Gastrocnemius medialis (tissue), 4 donors: ENCODE measurements at regions not wholly inside any gene's neighbourhood (a gene's known extent, or its start where the extent isn't known, plus 50 kb on each side); places are given as distances from the start of the nearest gene placed in this dataset.

ENCODE experiments used
- ATAC-seq, 2 donors: fragments of 150-250 bp; one replicate each; pipeline ENCODE4 v1.9.1; 2016
- DNase-seq, 2 donors: peaks; one replicate each; pipeline ENCODE4 v3.0.0-alpha.2; 2019
- H3K27ac ChIP-seq, 4 donors: fragments of 200-600 bp; sonication (generic); 1 replicate in 1 of 4; 2 replicates in 3 of 4; pipeline ENCODE4 v1.5.1; 2016 to 2018; ENCODE audit warnings: mild to moderate bottlenecking in 2 of 4, moderate library complexity in 1 of 4
- H3K27me3 ChIP-seq, 3 donors: fragments of 200-600 bp; sonication (generic) in 2 of 3; 1 replicate in 1 of 3; 2 replicates in 2 of 3; pipeline versions ENCODE4 v1.5.1 to v1.6.0; 2016 to 2019; ENCODE audit warnings: mild to moderate bottlenecking in 1 of 3, moderate library complexity in 1 of 3
- H3K36me3 ChIP-seq, 2 donors: fragments of 200-600 bp; sonication (generic) in 1 of 2; one replicate each; pipeline ENCODE4 v1.5.1; 2017 to 2018
- H3K4me1 ChIP-seq, 2 donors: fragments of 200-600 bp; sonication (generic) in 1 of 2; one replicate each; pipeline ENCODE4 v1.5.1; 2016 to 2017; ENCODE audit warnings: mild to moderate bottlenecking in 2 of 2
- H3K4me3 ChIP-seq, 4 donors: fragments of 200-600 bp; sonication (generic) in 3 of 4; 1 replicate in 1 of 4; 2 replicates in 3 of 4; pipeline ENCODE4 v1.5.1; 2016 to 2019; ENCODE audit warnings: mild to moderate bottlenecking in 2 of 4
- H3K9me3 ChIP-seq, 3 donors: fragments of 200-600 bp; sonication (generic) in 2 of 3; 1 replicate in 1 of 3; 2 replicates in 2 of 3; pipeline ENCODE4 v1.5.1; 2016 to 2019
- POLR2A ChIP-seq, 2 donors: fragments of 450-650 bp; IDR thresholded peaks; one replicate each; pipeline ENCODE4 v1.6.1; 2017; ENCODE audit warnings: antibody characterized with exemption in 2 of 2, mild to moderate bottlenecking in 2 of 2, moderate library complexity in 2 of 2
- in situ Hi-C, 4 donors: fragments of 200-750 bp; cut with MboI; loops; one replicate each; pipeline versions ENCODE4 v1.15.0 to v1.8.0; 2017; ENCODE audit warnings: low sequenced_read_pairs in 4 of 4
- intact Hi-C: fragments of 100-400 bp; cut with DNase I; formaldehyde crosslinking; loops from one replicate; pipeline ENCODE4 v1.15.1; 2023; ENCODE audit warnings: low total_unique reads
- TF ChIP-seq, protein P1 (sequence below), 5 experiments: fragments of 450-650 bp in 3 of 5; fragments of 200-600 bp in 2 of 5; sonication (generic) in 2 of 5; IDR thresholded peaks in 4 of 5; conservative IDR thresholded peaks in 1 of 5; 1 replicate in 4 of 5; 2 replicates in 1 of 5; pipeline ENCODE4 v1.5.1; 2016 to 2019; ENCODE audit warnings: antibody characterized with exemption in 5 of 5, mild to moderate bottlenecking in 3 of 5, moderate library complexity in 3 of 5

DNA sequence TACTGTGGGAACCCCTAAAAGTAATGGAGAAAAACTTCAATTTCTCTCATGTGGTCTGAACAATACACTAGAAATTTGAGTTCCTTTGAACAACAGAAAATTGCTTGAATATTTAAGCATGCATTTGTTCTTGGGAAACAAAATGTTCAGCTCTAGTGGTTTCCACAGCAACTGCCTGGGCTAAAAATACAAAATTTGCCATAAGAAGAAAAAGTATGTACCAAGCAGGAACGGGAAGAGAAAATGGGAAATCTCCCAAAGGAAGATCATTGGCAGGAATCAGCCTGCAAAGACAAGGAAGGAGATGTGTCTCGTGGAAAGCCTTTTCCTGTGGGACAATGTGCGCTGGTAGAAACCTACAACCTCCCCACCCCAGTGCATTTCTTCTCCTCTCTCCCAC lies 119.0 kb upstream of the DPT start:
- DNase-seq: no peak
- no peak for ATAC-seq
- H3K36me3 ChIP-seq: no peaks in the 10 kb centered on the region
- intact Hi-C loops (no loop called here), in situ Hi-C loops (no loop called here)
- no peaks in the 10 kb centered on the region for H3K27me3 ChIP-seq
- no peaks in the 10 kb centered on the region for H3K9me3 ChIP-seq
- H3K4me3 ChIP-seq: no peak overlapping the region
- TF ChIP-seq POLR2A (IDR thresholded peaks at IDR 0.05): no peak
- TF ChIP-seq, protein P1, sequence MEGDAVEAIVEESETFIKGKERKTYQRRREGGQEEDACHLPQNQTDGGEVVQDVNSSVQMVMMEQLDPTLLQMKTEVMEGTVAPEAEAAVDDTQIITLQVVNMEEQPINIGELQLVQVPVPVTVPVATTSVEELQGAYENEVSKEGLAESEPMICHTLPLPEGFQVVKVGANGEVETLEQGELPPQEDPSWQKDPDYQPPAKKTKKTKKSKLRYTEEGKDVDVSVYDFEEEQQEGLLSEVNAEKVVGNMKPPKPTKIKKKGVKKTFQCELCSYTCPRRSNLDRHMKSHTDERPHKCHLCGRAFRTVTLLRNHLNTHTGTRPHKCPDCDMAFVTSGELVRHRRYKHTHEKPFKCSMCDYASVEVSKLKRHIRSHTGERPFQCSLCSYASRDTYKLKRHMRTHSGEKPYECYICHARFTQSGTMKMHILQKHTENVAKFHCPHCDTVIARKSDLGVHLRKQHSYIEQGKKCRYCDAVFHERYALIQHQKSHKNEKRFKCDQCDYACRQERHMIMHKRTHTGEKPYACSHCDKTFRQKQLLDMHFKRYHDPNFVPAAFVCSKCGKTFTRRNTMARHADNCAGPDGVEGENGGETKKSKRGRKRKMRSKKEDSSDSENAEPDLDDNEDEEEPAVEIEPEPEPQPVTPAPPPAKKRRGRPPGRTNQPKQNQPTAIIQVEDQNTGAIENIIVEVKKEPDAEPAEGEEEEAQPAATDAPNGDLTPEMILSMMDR (IDR thresholded peaks at IDR 0.05 in 4 of 5, conservative IDR thresholded peaks at IDR 0.05 in 1 of 5): no peak
- H3K4me1 ChIP-seq: no peaks in the 10 kb centered on the region
- no peak overlapping the region for H3K27ac ChIP-seq

DNA sequence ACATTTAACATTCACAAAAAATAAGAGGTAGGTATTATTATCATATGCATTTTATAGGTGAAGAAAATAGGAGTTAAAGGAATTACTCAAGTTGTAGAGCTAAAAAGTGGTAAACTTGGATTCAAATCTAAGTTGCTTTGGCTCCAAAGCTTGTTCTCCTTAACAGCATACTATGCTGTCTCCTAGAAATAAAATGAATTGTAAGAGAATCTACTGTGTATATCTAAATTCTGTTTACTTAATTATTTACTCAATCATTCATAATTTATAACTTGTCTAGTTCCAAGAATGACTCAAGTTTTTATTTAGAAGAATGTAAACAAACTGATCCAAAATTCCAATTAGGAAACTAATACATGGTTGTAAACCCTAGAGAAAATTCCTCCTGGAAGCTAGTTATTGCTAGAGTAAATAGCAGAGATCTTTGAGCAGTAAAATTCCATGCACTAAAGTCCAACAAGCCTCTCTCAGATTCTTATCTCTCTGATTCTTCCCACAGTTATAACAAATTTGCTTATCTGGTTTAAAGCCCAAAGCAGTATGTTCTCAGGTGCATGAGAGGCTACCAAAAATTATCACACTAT lies 132.5 kb upstream of the DPT start:
- no peak for ATAC-seq
- H3K27ac ChIP-seq: no peak overlapping the region

DNA sequence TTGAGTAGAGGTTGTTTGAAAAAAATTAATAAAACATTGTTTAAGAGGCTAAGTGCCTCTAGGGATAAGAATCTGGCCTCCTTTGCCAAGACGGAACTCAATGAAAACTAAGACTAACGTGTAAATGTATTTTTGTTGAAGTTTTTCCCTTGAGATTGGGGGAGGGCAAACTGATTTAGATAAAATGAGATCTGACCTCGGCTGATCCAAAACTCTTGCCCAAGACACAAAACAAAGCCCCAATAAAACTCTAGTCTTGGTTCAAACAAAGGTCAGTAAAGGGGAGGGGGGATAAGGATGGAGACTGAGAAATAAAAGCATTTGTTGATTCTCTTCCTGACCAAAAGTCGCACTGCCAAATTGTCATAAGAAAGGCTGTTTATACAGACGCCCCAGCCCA lies 134.8 kb upstream of the DPT start:
- Histone ChIP-seq H3K4me3 (no peak overlapping the region), H3K27me3 (no peaks in the 10 kb centered on the region), H3K36me3 (no peaks in the 10 kb centered on the region), H3K27ac (peak overlapping the region; percentile 5 to 48 (median 27)), H3K4me1 (peaks cover 0 to 12% of the 10 kb centered on the region in 2 donors), H3K9me3 (no peaks in the 10 kb centered on the region)
- intact Hi-C loops (no loop called here), in situ Hi-C loops (no loop called here)
- ATAC-seq: no peak
- TF ChIP-seq, protein P1 (IDR thresholded peaks at IDR 0.05 in 4 of 5, conservative IDR thresholded peaks at IDR 0.05 in 1 of 5): no peak
- TF ChIP-seq POLR2A (IDR thresholded peaks at IDR 0.05): no peak
- DNase-seq: no peak

More for the DNA sequence above, 132.5 kb upstream of the DPT start:
- Histone ChIP-seq H3K4me3 (no peak overlapping the region), H3K9me3 (no peaks in the 10 kb centered on the region), H3K27me3 (no peaks in the 10 kb centered on the region), H3K36me3 (no peaks in the 10 kb centered on the region), H3K4me1 (peaks cover 0 to 6% of the 10 kb centered on the region in 2 donors)
- intact Hi-C loops (no loop called here), in situ Hi-C loops (no loop called here)
- TF ChIP-seq POLR2A (IDR thresholded peaks at IDR 0.05): no peak
- TF ChIP-seq, protein P1 (IDR thresholded peaks at IDR 0.05 in 4 of 5, conservative IDR thresholded peaks at IDR 0.05 in 1 of 5): no peak
- no peak for DNase-seq

DNA sequence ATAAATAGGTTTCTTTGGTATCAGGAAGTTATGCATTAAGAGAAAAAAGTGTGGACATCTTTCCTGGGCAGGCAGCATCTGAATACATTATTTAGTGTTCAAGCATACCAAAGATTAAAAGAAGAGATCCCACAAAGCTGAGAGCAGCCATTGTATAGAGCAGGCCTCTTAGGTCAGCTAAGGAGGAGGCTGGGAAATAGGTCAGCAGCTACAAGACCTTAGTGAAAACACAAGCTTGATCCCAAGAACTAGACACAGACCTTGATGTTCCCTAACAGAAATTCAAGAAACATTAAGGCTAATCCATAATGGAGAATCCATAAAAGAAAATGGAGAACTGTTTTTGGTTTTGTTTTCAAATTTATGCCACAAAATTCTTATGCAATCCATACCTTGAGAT lies 135.3 kb upstream of the DPT start:
- H3K27ac ChIP-seq: peak overlapping the region; percentile 5 to 48 (median 27)

More for the DNA sequence above, 135.3 kb upstream of the DPT start:
- H3K9me3 ChIP-seq: no peaks in the 10 kb centered on the region
- H3K27me3 ChIP-seq: no peaks in the 10 kb centered on the region
- ATAC-seq (no peak), DNase-seq (no peak)
- H3K36me3 ChIP-seq: no peaks in the 10 kb centered on the region
- intact Hi-C loops (no loop called here), in situ Hi-C loops (no loop called here)
- H3K4me3 ChIP-seq: no peak overlapping the region
- H3K4me1 ChIP-seq: peaks cover 0 to 12% of the 10 kb centered on the region in 2 donors
- TF ChIP-seq, protein P1 (IDR thresholded peaks at IDR 0.05 in 4 of 5, conservative IDR thresholded peaks at IDR 0.05 in 1 of 5): no peak
- TF ChIP-seq POLR2A (IDR thresholded peaks at IDR 0.05): no peak
